HEK293 (cell line): ENCODE measurements at regions not wholly inside any gene's neighbourhood (a gene's known extent, or its start where the extent isn't known, plus 50 kb on each side); places are given as distances from the start of the nearest gene placed in this dataset.

Source experiments
- CTCF ChIA-PET: fragments of 350-600 bp; formaldehyde crosslinking; extraction: SDS; loops from one replicate; lab custom pipeline; 2021; ENCODE audit warnings: antibody characterized with exemption; lab: Yijun Ruan, JAX
- POLR2A ChIA-PET: fragments of 300-600 bp; formaldehyde crosslinking; extraction: SDS; loops from one replicate; lab custom pipeline; 2020; ENCODE audit warnings: antibody characterized with exemption, inconsistent platforms; lab: Yijun Ruan, JAX
- H3K27ac ChIP-seq: fragments of 200-500 bp; sonication (Bioruptor generic); 2 replicates; pipeline ENCODE4 v1.5.1; 2014; ENCODE audit warnings: low read depth, low read length, control low read depth, inconsistent platforms; ENCODE audit errors: extremely low read depth
- H3K36me3 ChIP-seq, 2 experiments: fragments of 200-500 bp in 1 of 2; sonication (Bioruptor generic) in 1 of 2; 1 replicate in 1 of 2; 2 replicates in 1 of 2; pipeline ENCODE4 v1.5.1; 2014 to 2017; ENCODE audit warnings: inconsistent platforms in 2 of 2, low read length in 2 of 2; ENCODE audit not compliant: control insufficient read depth in 2 of 2, insufficient read depth in 1 of 2
- H3K4me1 ChIP-seq: fragments of 200-500 bp; sonication (Bioruptor generic); 2 replicates; pipeline ENCODE4 v1.5.1; 2014; ENCODE audit warnings: mild to moderate bottlenecking, low read length, inconsistent platforms; ENCODE audit not compliant: control insufficient read depth, insufficient read depth
- H3K4me3 ChIP-seq: 2 replicates; pipeline ENCODE4 v1.5.1; 2011; ENCODE audit warnings: low read depth, mild to moderate bottlenecking, control low read depth, low read length, moderate library complexity
- H3K9me3 ChIP-seq: fragments of 200-500 bp; sonication (Bioruptor generic); 2 replicates; pipeline ENCODE4 v1.5.1; 2014; ENCODE audit warnings: low read depth, low read length, inconsistent platforms; ENCODE audit not compliant: control insufficient read depth, insufficient read depth
- GLI2 ChIP-seq: fragments of 450-650 bp; formaldehyde crosslinking; IDR thresholded peaks from 2 replicates; pipeline ENCODE4; 2017; ENCODE audit warnings: missing biosample characterization, missing genetic modification characterization, low read depth, borderline replicate concordance
- GLIS2 ChIP-seq: fragments of 450-650 bp; formaldehyde crosslinking; IDR thresholded peaks from 2 replicates; pipeline ENCODE4 v1.5.1; 2016; ENCODE audit warnings: missing biosample characterization, missing genetic modification characterization
- REPIN1 ChIP-seq: fragments of 450-650 bp; formaldehyde crosslinking; IDR thresholded peaks from 2 replicates; pipeline ENCODE4 v1.5.1; 2017; ENCODE audit warnings: missing biosample characterization, missing genetic modification characterization, low read depth
- TRIM28 ChIP-seq: IDR thresholded peaks from 2 replicates; pipeline ENCODE4 v1.6.1; 2011; ENCODE audit warnings: low read length, control low read depth, borderline replicate concordance
- WT1 ChIP-seq: fragments of 450-650 bp; formaldehyde crosslinking; IDR thresholded peaks from 2 replicates; pipeline ENCODE4 v1.5.1; 2016; ENCODE audit warnings: missing biosample characterization, missing genetic modification characterization
- ZBTB17 ChIP-seq: fragments of 450-650 bp; formaldehyde crosslinking; IDR thresholded peaks from 2 replicates; pipeline ENCODE4 v1.5.1; 2016; ENCODE audit warnings: missing biosample characterization, missing genetic modification characterization
- ZNF175 ChIP-seq: fragments of 450-650 bp; formaldehyde crosslinking; IDR thresholded peaks from 2 replicates; pipeline ENCODE4 v1.5.1; 2016; ENCODE audit warnings: missing biosample characterization, missing genetic modification characterization
- ZNF2 ChIP-seq: fragments of 450-650 bp; formaldehyde crosslinking; IDR thresholded peaks from 2 replicates; pipeline ENCODE4 v1.5.1; 2016; ENCODE audit warnings: missing biosample characterization, missing genetic modification characterization
- ZNF324 ChIP-seq: fragments of 450-650 bp; formaldehyde crosslinking; IDR thresholded peaks from 2 replicates; pipeline ENCODE4 v1.5.1; 2016; ENCODE audit warnings: missing biosample characterization, missing genetic modification characterization
- ZNF341 ChIP-seq: fragments of 450-650 bp; formaldehyde crosslinking; IDR thresholded peaks from 2 replicates; pipeline ENCODE4; 2016; ENCODE audit warnings: low read depth, missing biosample characterization, missing genetic modification characterization
- ZNF473 ChIP-seq: fragments of 450-650 bp; formaldehyde crosslinking; IDR thresholded peaks from 2 replicates; pipeline ENCODE4 v1.5.1; 2017; ENCODE audit warnings: missing biosample characterization, missing genetic modification characterization
- ZNF623 ChIP-seq: fragments of 450-650 bp; formaldehyde crosslinking; IDR thresholded peaks from 2 replicates; pipeline ENCODE4 v1.5.1; 2016; ENCODE audit warnings: missing biosample characterization, missing genetic modification characterization
- ZNF677 ChIP-seq: fragments of 450-650 bp; IDR thresholded peaks from 2 replicates; pipeline ENCODE4 v1.5.0; 2018; ENCODE audit warnings: missing biosample characterization, mild to moderate bottlenecking, missing genetic modification characterization, moderate library complexity
- ZNF777 ChIP-seq: fragments of 450-650 bp; formaldehyde crosslinking; IDR thresholded peaks from 2 replicates; pipeline ENCODE4 v1.5.1; 2017; ENCODE audit warnings: missing biosample characterization, missing genetic modification characterization, borderline replicate concordance
- ZNF792 ChIP-seq: fragments of 450-650 bp; formaldehyde crosslinking; IDR thresholded peaks from 2 replicates; pipeline ENCODE4 v1.5.1; 2016; ENCODE audit warnings: missing biosample characterization, missing genetic modification characterization
- ZNF830 ChIP-seq: fragments of 450-650 bp; IDR thresholded peaks from 2 replicates; pipeline ENCODE4 v1.5.0; 2018; ENCODE audit warnings: missing biosample characterization, missing genetic modification characterization, low read depth, mild to moderate bottlenecking, moderate library complexity
- ZSCAN16 ChIP-seq: fragments of 450-650 bp; formaldehyde crosslinking; IDR thresholded peaks from 2 replicates; pipeline ENCODE4 v1.5.1; 2016; ENCODE audit warnings: missing biosample characterization, missing genetic modification characterization
- TF ChIP-seq, protein P1 (sequence below): fragments of 450-650 bp; formaldehyde crosslinking; IDR thresholded peaks from 2 replicates; pipeline ENCODE4; 2016; ENCODE audit warnings: missing biosample characterization, missing genetic modification characterization
- TF ChIP-seq, protein P2 (sequence below): sonication (generic); formaldehyde crosslinking; IDR thresholded peaks from 2 replicates; pipeline ENCODE4 v1.8.1; 2022; ENCODE audit warnings: mild to moderate bottlenecking, moderate library complexity, missing genetic modification reagents
- TF ChIP-seq, protein P3 (sequence below): fragments of 450-650 bp; formaldehyde crosslinking; IDR thresholded peaks from 2 replicates; pipeline ENCODE4 v1.5.1; 2017; ENCODE audit warnings: missing biosample characterization, missing genetic modification characterization
- TF ChIP-seq, protein P4 (sequence below): fragments of 450-650 bp; formaldehyde crosslinking; IDR thresholded peaks from 2 replicates; pipeline ENCODE4 v1.5.1; 2016; ENCODE audit warnings: missing biosample characterization, missing genetic modification characterization
- TF ChIP-seq, protein P5 (sequence below): fragments of 450-650 bp; formaldehyde crosslinking; IDR thresholded peaks from 2 replicates; pipeline ENCODE4 v1.5.1; 2016; ENCODE audit warnings: missing biosample characterization, missing genetic modification characterization

DNA sequence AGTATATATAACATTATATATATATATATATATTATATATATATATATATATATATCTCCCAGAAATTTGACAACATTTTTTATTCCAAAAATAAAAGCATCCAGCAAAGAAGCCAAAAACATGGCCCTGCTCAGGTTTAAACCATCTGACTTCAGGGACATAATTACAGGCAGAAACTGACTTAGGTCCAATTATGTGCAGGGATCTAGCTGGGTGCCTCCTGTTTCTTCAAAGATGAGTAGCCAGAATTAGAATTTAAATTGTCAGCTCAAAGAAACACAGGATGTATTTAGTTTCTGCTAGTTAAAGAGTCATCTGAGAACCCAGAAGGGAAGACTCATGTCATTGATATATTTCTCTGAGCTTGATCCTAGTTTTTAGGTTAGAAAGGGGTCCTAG, 656.4 kb upstream of the TEX47 start:
- TF ChIP-seq ZSCAN16 (tag by site-specific recombination) (no peak), ZNF175 (tag by site-specific recombination) (no peak), ZNF324 (tag by site-specific recombination) (no peak), GLIS2 (tag by site-specific recombination) (no peak), ZNF473 (tag by site-specific recombination) (no peak), ZNF341 (no peak), GLI2 (tag by site-specific recombination) (no peak)
- TF ChIP-seq, protein P1, sequence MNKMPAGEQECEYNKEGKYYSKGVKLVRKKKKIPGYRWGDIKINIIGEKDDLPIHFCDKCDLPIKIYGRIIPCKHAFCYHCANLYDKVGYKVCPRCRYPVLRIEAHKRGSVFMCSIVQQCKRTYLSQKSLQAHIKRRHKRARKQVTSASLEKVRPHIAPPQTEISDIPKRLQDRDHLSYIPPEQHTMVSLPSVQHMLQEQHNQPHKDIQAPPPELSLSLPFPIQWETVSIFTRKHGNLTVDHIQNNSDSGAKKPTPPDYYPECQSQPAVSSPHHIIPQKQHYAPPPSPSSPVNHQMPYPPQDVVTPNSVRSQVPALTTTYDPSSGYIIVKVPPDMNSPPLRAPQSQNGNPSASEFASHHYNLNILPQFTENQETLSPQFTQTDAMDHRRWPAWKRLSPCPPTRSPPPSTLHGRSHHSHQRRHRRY (tag by site-specific recombination) = no peak
- TF ChIP-seq, protein P2, sequence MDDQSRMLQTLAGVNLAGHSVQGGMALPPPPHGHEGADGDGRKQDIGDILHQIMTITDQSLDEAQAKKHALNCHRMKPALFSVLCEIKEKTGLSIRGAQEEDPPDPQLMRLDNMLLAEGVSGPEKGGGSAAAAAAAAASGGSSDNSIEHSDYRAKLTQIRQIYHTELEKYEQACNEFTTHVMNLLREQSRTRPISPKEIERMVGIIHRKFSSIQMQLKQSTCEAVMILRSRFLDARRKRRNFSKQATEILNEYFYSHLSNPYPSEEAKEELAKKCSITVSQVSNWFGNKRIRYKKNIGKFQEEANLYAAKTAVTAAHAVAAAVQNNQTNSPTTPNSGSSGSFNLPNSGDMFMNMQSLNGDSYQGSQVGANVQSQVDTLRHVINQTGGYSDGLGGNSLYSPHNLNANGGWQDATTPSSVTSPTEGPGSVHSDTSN = no peak
- TF ChIP-seq, protein P3, sequence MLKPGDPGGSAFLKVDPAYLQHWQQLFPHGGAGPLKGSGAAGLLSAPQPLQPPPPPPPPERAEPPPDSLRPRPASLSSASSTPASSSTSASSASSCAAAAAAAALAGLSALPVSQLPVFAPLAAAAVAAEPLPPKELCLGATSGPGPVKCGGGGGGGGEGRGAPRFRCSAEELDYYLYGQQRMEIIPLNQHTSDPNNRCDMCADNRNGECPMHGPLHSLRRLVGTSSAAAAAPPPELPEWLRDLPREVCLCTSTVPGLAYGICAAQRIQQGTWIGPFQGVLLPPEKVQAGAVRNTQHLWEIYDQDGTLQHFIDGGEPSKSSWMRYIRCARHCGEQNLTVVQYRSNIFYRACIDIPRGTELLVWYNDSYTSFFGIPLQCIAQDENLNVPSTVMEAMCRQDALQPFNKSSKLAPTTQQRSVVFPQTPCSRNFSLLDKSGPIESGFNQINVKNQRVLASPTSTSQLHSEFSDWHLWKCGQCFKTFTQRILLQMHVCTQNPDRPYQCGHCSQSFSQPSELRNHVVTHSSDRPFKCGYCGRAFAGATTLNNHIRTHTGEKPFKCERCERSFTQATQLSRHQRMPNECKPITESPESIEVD = no peak
- POLR2A ChIA-PET = no interaction called here
- no peaks in the 10 kb centered on the region for H3K9me3 ChIP-seq
- no peak overlapping the region for H3K27ac ChIP-seq
- no peaks in the 10 kb centered on the region for H3K4me1 ChIP-seq
- H3K4me3 ChIP-seq = no peak overlapping the region
- CTCF ChIA-PET = no interaction called here
- no peaks in the 10 kb centered on the region for H3K36me3 ChIP-seq

DNA sequence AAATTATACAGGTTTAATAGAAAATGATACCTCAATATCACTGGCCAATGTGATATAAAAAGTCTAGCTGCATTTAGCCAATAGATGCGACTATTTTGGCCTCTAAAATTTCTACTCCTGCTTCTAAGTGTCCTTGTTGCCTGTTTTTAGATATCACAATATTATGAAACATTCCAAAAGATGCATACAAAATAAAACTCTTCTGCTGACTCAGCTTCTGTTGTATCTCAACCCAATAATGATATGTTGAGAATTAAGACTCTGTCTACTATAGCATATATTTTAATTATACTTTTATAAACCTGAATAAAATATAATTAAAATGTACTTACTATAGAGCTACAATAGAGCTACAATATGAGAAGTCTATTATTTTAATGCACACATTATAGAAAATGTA, 661.0 kb upstream of the TEX47 start:
- POLR2A ChIA-PET = no interaction called here
- no peaks in the 10 kb centered on the region for H3K4me1 ChIP-seq
- TF ChIP-seq ZNF623 (tag by site-specific recombination) (no peak), WT1 (tag by site-specific recombination) (no peak), TRIM28 (no peak), REPIN1 (no peak), ZNF677 (tag by site-specific recombination) (no peak), ZNF2 (tag by site-specific recombination) (no peak), ZBTB17 (no peak), ZNF792 (tag by site-specific recombination) (no peak), ZNF777 (tag by site-specific recombination) (no peak), ZNF830 (no peak)
- TF ChIP-seq, protein P4, sequence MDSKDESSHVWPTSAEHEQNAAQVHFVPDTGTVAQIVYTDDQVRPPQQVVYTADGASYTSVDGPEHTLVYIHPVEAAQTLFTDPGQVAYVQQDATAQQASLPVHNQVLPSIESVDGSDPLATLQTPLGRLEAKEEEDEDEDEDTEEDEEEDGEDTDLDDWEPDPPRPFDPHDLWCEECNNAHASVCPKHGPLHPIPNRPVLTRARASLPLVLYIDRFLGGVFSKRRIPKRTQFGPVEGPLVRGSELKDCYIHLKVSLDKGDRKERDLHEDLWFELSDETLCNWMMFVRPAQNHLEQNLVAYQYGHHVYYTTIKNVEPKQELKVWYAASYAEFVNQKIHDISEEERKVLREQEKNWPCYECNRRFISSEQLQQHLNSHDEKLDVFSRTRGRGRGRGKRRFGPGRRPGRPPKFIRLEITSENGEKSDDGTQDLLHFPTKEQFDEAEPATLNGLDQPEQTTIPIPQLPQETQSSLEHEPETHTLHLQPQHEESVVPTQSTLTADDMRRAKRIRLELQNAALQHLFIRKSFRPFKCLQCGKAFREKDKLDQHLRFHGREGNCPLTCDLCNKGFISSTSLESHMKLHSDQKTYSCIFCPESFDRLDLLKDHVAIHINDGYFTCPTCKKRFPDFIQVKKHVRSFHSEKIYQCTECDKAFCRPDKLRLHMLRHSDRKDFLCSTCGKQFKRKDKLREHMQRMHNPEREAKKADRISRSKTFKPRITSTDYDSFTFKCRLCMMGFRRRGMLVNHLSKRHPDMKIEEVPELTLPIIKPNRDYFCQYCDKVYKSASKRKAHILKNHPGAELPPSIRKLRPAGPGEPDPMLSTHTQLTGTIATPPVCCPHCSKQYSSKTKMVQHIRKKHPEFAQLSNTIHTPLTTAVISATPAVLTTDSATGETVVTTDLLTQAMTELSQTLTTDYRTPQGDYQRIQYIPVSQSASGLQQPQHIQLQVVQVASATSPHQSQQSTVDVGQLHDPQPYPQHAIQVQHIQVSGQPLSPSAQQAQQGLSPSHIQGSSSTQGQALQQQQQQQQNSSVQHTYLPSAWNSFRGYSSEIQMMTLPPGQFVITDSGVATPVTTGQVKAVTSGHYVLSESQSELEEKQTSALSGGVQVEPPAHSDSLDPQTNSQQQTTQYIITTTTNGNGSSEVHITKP (tag by site-specific recombination) = no peak
- TF ChIP-seq, protein P5, sequence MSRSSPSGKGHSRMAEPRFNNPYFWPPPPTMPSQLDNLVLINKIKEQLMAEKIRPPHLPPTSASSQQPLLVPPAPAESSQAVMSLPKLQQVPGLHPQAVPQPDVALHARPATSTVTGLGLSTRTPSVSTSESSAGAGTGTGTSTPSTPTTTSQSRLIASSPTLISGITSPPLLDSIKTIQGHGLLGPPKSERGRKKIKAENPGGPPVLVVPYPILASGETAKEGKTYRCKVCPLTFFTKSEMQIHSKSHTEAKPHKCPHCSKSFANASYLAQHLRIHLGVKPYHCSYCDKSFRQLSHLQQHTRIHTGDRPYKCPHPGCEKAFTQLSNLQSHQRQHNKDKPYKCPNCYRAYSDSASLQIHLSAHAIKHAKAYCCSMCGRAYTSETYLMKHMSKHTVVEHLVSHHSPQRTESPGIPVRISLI (tag by site-specific recombination) = no peak
- TF ChIP-seq, all 188 proteins: peak for 0
- H3K4me3 ChIP-seq = no peak overlapping the region
- no peaks in the 10 kb centered on the region for H3K36me3 ChIP-seq
- CTCF ChIA-PET = no interaction called here
- H3K27ac ChIP-seq = no peak overlapping the region
- no peaks in the 10 kb centered on the region for H3K9me3 ChIP-seq
